ENCODE measurements at regions not wholly inside any gene's neighbourhood (a gene's known extent, or its start where the extent isn't known, plus 50 kb on each side); places are given as distances from the start of the nearest gene placed in this dataset.

- TF ChIP-seq CTCF (IDR thresholded peaks at IDR 0.05) (no peak), POLR2A (IDR thresholded peaks at IDR 0.05) (no peak)
Measured at GRCh38 chr2:223386189-223386588, 216.0 kb downstream of the SCG2 start.
